ENCODE measurements at regions not wholly inside any gene's neighbourhood (a gene's known extent, or its start where the extent isn't known, plus 50 kb on each side); places are given as distances from the start of the nearest gene placed in this dataset.

DNA sequence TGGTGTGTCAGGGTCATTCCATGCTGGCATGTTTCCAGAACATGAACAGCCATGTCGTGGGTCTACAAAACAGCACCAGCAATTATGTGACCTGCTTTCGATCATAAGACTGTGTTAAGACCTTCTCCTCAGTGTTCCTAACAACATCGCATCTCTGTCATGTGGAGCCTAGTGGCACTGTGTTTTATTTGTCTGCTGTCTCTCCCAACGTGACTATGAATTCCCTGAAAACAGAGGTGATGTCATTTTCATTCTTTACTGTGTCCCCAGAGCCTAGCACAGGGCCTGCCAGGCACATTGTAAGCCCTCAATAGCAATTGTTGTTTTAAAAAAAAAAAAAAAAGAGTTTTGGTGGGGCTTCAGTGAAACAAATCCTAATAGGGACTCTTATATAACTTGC is 94.2 kb upstream of the IL12A start:
- Histone ChIP-seq H3K4me2 (ENCODE audit: low read length) (no peak overlapping the region), H3K9me2 (replicated peaks; ENCODE audit: control insufficient read depth, low read length) (no peaks in the 10 kb centered on the region), H3K36me3 (ENCODE audit: control insufficient read depth, low read length) (no peaks in the 10 kb centered on the region), H4K20me1 (ENCODE audit: control insufficient read depth, insufficient read depth, low read depth, low read length) (no peaks in the 10 kb centered on the region), H3K4me3 (ENCODE audit: low read length) (no peak overlapping the region), H3F3A (ENCODE audit: control insufficient read depth, insufficient read depth) (no peaks in the 10 kb centered on the region), H3K27me3 (ENCODE audit: control insufficient read depth, low read length) (peaks cover 17% of the 10 kb centered on the region; the same call in 1 of the 2 replicates), H3K9me3 (ENCODE audit: control insufficient read depth, insufficient read depth, low read length) (no peaks in the 10 kb centered on the region), H3K79me2 (ENCODE audit: control insufficient read depth, low read length) (no peaks in the 10 kb centered on the region), H3K27ac (ENCODE audit: low read depth, low read length) (no peak overlapping the region), H3K4me1 (ENCODE audit: control insufficient read depth, low read length) (no peaks in the 10 kb centered on the region)
- no peak for TF ChIP-seq CTCF (IDR thresholded peaks at IDR 0.05; ENCODE audit: low read depth, low read length, poor library complexity, severe bottlenecking)
- no peak for TF ChIP-seq EZH2phosphoT487 (IDR thresholded peaks at IDR 0.05; ENCODE audit: borderline replicate concordance, low read length)

DNA sequence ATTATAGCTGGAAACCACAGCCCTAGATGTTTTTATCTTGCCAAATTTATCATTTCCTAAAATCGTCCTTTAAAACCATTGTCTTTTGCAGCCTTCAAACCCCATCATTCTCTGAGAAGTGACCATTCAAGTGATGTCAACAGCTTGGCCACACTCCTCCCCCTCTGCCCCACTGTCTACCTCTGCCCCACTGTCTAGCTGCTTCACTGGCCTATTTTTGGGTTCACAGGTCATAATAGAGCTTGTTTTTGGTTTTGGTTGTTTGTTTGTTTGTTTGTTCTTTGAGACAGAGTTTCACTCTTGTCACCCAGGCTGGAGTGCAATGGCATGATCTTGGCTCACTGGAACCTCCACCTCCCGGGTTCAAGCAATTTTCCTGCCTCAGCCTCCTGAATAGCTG is 93.2 kb upstream of the IL12A start:
- Histone ChIP-seq H3K79me2 (ENCODE audit: control insufficient read depth, low read length) (no peaks in the 10 kb centered on the region), H3K9me2 (replicated peaks; ENCODE audit: control insufficient read depth, low read length) (no peaks in the 10 kb centered on the region), H3K4me3 (ENCODE audit: low read length) (no peak overlapping the region), H3K36me3 (ENCODE audit: control insufficient read depth, low read length) (no peaks in the 10 kb centered on the region), H3F3A (ENCODE audit: control insufficient read depth, insufficient read depth) (no peaks in the 10 kb centered on the region), H3K9me3 (ENCODE audit: control insufficient read depth, insufficient read depth, low read length) (no peaks in the 10 kb centered on the region), H3K4me1 (ENCODE audit: control insufficient read depth, low read length) (no peaks in the 10 kb centered on the region), H3K27me3 (ENCODE audit: control insufficient read depth, low read length) (peaks cover 17% of the 10 kb centered on the region; the same call in 1 of the 2 replicates), H3K4me2 (ENCODE audit: low read length) (no peak overlapping the region), H3K27ac (ENCODE audit: low read depth, low read length) (no peak overlapping the region), H4K20me1 (ENCODE audit: control insufficient read depth, insufficient read depth, low read depth, low read length) (no peaks in the 10 kb centered on the region)
- no peak for TF ChIP-seq EZH2phosphoT487 (IDR thresholded peaks at IDR 0.05; ENCODE audit: borderline replicate concordance, low read length)
- no peak for TF ChIP-seq CTCF (IDR thresholded peaks at IDR 0.05; ENCODE audit: low read depth, low read length, poor library complexity, severe bottlenecking)

- Histone ChIP-seq H3K27me3 (ENCODE audit: control insufficient read depth, low read length) (peaks cover 24% of the 10 kb centered on the region), H3K79me2 (ENCODE audit: control insufficient read depth, low read length) (no peaks in the 10 kb centered on the region)
These were observed 92.1 kb upstream of the IL12A start for GRCh38 chr3:159896543-159896942.

More at GRCh38 chr3:159896543-159896942, 92.1 kb upstream of the IL12A start:
- Histone ChIP-seq H3F3A (ENCODE audit: control insufficient read depth, insufficient read depth) (no peaks in the 10 kb centered on the region), H3K4me2 (ENCODE audit: low read length) (no peak overlapping the region), H3K36me3 (ENCODE audit: control insufficient read depth, low read length) (no peaks in the 10 kb centered on the region), H3K9me3 (ENCODE audit: control insufficient read depth, insufficient read depth, low read length) (no peaks in the 10 kb centered on the region), H3K9me2 (replicated peaks; ENCODE audit: control insufficient read depth, low read length) (no peaks in the 10 kb centered on the region), H3K4me1 (ENCODE audit: control insufficient read depth, low read length) (no peaks in the 10 kb centered on the region), H4K20me1 (ENCODE audit: control insufficient read depth, insufficient read depth, low read depth, low read length) (no peaks in the 10 kb centered on the region), H3K4me3 (ENCODE audit: low read length) (no peak overlapping the region), H3K27ac (ENCODE audit: low read depth, low read length) (no peak overlapping the region)
- TF ChIP-seq CTCF (IDR thresholded peaks at IDR 0.05; ENCODE audit: low read depth, low read length, poor library complexity, severe bottlenecking) (no peak), EZH2phosphoT487 (IDR thresholded peaks at IDR 0.05; ENCODE audit: borderline replicate concordance, low read length) (no peak)

Measured in DOHH2 (cell line).